Frontal cortex (tissue), 3 donors: ENCODE measurements at regions not wholly inside any gene's neighbourhood (a gene's known extent, or its start where the extent isn't known, plus 50 kb on each side); places are given as distances from the start of the nearest gene placed in this dataset.
"Not testable (repeated sequence)": the region's sequence is repeated elsewhere in the genome, so short reads cannot be mapped to it uniquely, and the experiment has no call there.

Experiments
- DNase-seq, 2 donors: peaks; one replicate each; pipeline ENCODE4 v3.0.0; 2012; ENCODE audit warnings: low spot score in 2 of 2
- FAIRE-seq: peaks from 2 replicates; lab custom pipeline; 2012; peaks lifted over from hg19 to GRCh38; lab: Jason Lieb, UNC
- donor health status: control.
- donor health status: control.
- donor health status: control.

DNA sequence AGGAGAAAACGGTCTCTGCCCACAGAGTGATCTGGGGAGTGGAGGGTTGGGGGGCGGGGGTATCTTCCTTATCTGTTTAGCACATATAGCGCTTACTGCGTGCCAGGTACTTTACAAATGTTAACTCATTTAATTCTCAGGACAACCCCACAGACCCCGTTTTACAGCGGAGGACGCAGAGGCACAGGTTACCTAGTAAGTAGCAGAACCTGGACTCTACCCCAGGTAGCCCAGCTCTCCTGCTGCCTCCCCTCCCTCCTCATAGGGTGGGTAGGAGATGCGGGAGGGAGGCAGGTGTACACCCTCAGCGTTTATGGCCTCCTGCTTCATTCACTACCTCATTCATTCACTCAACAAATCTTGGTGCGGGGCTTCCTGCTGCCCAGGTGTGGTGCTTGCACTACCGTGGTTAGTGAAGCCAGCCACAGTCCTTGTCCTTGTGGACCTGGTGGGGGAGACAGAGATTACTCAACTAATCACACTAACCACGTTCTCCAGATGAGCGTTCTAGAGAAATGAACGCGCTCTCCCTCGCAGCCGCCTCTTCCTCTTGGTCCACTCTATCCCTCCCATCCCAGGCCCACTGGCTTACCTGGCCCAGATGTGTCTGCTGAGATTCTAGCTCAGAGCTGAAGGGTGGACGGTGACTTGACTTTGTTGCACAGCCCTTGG, 102.0 kb downstream of the IER5 start:
- DNase-seq: no peak

DNA sequence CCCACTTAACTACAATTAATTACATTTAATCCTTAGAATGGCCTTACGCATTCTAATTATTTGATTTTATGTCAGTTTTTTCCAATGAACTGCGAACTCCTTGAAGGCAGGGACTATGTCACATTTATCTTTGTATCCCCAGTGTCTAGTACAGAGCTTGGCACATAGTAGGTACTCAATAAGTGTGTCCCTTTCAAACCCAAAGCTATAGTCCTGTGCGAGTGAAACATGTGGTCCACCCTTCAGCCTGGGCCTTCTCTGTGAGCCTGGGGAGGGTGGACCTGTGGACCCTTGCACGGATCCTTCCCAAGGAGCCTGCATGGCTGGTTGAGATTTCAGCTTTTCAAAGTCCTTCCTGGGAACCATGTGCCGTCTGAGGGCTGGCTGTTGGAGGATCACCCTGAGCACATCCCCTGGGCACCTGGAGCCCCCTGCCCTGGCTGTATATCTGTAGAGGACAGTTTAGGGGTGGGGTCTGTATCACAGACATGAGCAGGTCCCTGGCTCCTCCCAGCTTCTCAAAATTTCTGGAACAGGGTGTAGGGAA, 103.1 kb downstream of the IER5 start:
- DNase-seq (no peak), FAIRE-seq (no peak)

More for the DNA sequence above, 102.0 kb downstream of the IER5 start:
- no peak for FAIRE-seq

DNA sequence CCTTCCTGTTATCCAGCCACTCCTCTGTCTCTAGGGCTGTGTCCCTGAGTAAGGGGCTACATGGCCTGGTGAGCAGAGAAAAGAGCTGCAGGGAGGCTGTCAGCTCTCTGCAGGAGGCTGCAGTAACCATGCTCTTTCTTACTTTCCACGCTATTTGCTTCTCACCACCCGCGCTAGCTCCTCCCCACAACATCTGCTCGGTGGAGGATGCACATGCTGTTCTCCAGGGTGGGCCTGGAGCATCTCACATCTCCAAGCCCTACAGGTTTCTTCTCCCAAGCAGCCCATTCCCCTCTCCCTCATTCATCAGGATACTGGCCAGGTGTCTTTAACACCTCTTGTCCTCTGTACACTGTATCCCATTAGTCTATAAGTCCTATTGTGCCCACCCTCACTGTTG, 103.8 kb downstream of the IER5 start:
- no peak for DNase-seq
- FAIRE-seq: no peak

DNA sequence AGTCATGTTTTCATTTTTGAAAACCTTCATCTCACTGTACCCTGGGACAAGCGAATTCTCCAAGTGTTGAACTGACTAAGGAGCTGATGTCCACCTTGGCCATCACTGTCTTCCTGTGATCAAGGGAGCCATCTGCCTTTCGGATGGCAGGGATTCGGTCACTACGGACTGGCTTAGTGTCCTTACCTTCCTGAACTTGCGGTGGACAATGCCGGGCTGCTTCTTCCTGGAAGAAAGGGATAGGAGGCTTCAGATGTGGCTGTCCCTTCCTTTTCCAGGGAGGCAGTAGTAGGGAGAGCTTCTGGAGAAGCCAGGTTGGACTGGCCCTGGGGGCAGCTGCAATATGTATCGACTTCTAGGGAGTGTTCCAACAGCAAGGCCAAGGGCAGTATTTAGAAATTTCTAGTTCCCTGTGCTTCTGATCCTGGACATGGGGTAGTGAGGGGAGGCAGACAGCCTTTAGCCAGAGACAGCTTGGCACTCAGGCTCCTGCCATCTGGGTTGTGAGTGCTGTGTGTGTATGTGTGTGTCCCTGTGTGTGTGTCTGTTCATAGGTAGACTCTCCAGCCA, 114.6 kb downstream of the IER5 start:
- FAIRE-seq: no peak
- DNase-seq: no peak

DNA sequence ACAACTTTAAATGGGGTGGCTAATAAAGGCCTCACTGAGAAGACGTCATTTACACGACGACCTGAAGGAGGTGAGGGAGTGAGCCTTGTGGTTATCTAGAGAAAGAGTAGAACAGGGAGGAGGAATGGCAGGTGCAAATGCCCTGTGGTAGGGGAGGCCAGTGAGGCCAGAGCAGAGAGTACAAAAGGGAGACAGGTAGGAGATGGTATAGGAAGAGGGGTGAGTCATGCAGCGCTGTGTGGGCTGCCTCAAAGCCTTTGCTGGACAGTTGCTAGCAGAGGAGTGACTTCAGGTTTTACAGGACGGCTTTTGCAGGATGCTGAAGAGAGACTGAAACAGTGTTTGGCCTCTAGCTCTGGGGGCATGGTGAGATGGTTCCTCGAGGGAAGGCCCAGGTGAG, 116.0 kb downstream of the IER5 start:
- FAIRE-seq: no peak

DNA sequence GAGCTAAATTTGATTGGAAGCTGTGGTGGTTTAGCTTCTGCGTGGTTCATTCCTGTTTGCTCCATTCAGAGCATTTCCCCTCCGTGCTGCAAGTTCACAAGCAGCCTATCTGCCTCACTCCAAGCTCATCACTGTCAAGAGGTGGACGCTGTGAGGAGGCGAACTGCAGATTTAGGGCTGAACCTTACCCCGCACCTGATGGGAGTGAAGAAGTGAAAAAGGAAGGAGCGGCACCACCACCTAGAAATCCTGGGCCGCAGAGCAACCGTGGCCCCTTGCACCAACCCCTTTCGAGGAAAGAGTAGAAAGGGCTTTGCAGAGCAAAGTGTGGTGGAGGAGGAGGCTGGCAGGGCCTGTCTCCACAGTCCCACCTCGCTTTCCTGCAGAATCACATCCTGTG, 117.4 kb downstream of the IER5 start:
- DNase-seq (no peak), FAIRE-seq (no peak)

More for the DNA sequence above, 116.0 kb downstream of the IER5 start:
- DNase-seq: no peak

DNA sequence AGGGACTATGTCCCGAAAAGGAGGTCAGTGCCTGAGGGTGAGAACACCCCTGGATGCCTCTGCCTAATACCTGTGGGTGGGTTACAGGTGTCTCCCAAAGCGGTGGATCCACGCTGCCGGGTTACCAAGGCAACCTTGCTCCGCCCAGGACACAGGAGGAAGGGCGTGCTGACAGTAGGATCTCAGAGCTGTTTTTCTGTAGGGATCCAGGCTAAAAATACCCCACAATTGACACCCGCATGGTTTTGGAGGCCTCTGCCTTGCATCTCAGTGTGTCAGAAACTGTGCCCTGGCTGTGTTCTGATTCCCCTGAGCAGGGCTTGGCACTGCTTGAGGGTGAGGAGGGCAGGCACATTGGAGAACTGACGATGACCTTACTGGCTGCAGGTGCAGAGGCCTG, 118.0 kb downstream of the IER5 start:
- DNase-seq (no peak), FAIRE-seq (no peak)

DNA sequence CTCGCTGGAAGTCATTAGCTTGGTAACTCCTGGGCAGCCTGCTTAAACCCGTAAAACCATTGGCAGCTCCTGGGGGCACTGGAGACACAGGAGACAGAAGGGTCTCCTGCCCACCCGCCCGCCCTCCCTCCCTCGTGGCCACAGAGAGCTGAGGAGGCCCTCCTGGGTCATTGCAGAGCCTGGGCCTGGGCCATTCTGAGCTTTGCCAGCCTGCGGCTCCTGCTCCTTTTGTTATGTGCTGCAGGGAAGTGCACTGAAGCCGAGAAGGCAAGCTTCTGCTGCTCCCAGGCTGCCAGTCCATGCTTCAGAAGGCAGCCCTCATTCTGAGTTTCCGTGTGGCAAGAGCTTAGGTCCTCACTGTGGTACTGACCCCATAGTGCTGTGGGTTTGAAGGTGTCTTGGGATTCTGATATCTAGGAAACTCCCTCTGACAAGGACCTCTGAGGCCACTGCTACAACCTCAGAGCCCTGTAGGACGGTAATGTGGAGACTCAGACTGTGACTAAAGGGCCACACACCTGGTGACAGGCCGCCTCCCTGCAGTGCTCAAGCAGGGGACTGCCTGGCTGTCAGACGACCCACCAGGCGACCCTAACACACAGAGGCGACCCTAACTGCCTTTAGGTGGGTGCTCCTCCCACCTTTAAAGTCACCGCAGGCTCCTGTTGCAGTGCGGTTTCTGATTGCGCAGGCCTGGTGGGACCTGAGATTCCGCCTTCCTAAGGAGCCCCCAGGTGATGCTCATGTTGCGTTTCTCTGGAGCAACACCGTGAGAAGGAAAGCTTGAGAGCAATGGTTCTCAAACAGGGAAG, 118.7 kb downstream of the IER5 start:
- DNase-seq (no peak), FAIRE-seq (no peak)

DNA sequence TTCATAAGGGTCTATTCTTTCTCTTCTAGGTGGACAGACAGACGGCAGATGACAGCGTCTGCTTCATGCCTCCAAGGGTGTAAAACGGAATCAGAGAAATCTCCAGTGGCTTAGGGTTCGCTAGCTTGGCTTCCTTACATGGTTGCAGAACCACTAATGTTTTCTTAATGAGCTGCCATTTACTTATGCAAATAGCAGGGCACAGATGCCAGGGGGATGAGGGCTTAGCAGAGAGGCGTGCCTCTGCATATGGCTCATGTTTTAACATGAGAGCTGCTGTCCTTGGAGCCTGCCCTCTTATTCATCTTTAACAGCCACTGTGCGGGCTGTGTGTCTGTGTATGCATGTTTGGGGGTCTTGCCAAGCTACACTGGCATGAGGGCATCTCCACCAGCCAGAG, 119.6 kb downstream of the IER5 start:
- FAIRE-seq (no peak), DNase-seq (no peak)

DNA sequence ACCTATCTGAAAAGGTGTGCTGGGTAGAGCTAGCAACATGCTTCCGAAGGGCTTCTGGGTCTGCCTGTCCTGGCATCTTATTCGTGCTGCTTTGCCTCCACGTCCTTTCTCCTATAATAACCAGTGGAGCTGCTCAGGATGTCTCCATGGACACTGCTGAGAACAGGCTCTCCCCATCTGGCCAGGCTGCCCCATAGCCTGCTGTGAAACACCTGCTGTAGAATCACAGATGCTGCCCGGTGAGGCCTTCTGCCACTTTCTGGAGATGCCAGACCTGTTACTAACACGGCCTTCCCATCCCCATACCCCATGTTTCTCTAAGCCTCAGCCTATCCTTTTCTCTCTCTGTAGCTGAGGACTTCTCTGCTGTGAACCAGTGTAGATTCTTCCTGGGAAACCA, 120.5 kb downstream of the IER5 start:
- DNase-seq (no peak), FAIRE-seq (no peak)

DNA sequence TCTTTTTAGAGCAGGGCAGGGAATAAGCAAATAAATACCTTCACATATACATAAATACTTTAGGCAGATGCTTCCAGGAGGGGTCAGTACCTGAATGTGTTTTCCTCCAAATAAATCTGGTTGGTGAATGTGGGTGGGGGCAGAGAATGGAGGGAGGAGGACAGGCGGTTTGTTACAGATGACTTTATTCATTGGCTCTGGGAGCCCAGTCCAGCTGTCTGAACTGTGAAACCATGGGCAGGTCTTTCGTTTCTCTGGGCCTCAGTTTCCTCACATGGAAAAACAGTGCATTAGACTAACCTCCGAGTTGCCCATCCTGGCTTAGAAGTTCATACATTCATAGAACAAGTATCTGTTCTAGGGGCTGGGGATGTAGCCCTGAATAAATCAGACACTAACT, 124.6 kb downstream of the IER5 start:
- DNase-seq: no peak
- FAIRE-seq: no peak

DNA sequence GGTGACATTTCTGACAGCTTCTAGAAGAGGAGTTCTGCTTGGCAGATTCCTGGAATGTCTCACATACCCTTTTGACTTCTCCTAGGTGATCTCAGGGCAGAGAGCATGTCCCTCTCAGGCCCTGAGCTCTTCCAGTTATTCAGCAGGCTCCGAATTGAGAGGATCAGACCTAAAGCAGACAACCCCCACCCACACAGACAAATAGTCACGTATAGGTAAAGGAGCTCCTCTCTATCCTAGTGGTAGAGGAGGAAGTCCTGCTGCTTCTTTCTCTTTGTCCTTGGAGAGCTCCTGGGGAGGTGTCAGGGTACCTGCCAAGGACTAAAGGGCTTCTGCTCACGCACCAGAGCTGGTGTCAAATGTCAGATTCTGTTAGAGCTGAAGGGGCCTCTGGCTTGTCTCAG, 128.1 kb downstream of the IER5 start:
- FAIRE-seq (no peak), DNase-seq (no peak)

DNA sequence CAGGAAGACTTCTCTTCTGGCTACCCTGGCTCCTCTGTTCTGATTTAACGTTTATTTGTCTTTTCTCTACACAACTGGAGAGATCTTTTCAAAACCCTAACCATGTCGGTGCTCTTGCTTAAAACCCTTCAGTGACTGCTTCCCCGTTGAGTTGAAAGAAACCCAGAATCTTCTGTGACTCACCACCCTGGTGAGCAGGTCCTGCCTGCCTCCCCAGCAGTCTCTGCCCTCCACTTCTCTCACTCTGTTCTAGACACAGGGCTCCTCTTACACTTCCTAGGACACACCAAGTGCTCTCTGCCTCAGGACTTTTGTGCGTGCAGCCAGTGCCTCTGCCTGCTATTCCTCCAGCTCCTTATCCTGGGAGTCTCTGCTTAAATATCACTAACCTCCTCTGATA, 131.4 kb downstream of the IER5 start:
- FAIRE-seq: no peak
- no peak for DNase-seq

DNA sequence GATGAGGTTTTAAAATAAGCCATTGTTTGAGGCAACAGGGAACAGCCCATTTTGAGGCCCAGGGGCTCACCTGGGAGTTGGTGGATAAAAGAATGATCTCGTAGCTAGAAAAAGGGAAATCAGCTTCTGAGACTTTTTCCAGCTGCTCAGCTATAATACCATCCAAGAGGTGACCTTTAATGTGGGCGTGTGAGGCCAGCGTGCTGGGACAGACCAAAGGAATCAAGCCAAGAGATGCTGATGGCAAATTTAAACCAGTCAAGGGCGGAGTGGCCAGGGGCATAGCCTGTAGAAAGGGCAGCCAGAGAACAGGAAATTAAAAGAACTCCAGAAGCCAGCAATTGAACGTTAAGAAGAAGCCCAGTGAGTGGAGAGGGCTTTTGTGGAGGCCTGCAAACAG, 132.6 kb downstream of the IER5 start:
- DNase-seq (no peak), FAIRE-seq (no peak)

DNA sequence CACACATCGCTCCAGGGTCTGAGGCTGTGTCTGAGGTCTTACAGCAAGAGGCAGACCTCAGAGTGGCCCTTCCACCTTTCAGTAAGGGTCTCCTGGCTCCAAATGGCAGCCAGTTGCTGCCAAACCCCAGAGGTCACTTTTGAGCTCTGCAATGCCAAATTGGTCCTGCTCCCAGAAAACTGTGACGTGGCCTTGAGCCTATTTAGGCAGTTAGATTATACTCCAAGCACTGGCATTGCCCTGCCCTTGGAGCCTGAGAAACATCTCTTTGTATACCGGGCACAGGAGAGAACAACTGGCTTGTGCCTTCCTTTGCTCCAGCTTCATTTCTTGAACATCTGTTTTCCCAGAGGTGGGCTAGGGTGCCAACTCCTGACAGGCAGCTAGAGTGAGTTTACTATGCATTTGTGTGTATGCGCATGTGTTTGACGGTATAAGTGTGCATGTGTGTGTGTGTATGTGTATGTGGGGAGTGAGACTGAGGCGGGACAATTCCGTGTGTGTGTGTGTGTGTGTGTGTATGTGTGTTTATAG, 134.5 kb downstream of the IER5 start:
- DNase-seq: no peak
- no peak for FAIRE-seq

DNA sequence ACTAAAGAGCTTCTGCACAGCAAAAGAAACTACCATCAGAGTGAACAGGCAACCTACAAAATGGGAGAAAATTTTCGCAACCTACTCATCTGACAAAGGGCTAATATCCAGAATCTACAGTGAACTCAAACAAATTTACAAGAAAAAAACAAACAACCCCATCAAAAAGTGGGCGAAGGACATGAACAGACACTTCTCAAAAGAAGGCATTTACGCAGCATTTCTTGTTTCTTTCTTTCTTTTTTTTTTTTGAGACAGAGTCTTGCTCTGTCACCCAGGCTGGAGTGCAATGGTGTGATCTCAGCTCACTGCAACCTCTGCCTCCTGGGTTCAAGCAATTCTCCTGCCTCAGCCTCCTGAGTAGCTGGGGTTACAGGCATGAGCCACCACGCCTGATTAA, 138.2 kb downstream of the IER5 start:
- FAIRE-seq, DNase-seq: not testable (repeated sequence)

DNA sequence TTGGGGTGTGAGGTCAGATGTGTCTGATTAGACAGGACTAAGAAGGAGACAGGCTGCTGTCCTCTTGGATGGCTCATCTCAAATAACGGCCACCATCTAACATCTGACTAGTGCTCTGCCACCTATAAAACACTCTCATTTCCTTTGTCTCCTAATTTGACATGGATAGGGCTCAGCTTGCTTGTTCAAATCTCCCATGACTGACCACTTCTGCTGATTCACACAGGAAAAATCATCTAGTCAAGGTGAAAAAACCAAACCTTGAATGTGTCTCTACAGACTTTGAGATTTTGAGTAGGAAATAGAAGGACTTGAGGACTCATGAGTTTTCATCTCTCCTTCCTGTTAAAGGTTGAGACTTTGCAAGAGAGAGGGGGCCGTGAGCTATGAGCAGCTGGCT, 150.6 kb downstream of the IER5 start:
- no peak for FAIRE-seq

DNA sequence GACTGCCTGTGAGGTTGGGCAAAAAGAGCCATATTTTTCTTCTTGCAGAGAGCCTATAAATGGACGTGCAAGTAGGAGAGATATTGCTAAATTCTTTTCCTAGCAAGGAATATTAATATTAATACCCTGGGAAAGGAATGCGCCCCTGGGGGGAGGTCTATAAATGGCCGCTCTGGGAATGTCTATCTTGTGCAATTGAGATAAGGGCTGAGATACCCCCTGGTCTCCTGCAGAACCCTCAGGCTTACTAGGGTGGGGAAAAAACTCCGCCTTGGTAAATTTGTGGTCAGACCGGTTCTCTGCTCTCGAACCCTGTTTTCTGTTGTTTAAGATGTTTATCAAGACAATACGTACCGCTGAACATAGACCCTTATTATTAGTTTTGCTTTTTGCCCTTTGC, 157.8 kb downstream of the IER5 start:
- not testable (repeated sequence) for FAIRE-seq

More for the DNA sequence above, 150.6 kb downstream of the IER5 start:
- no peak for DNase-seq

DNA sequence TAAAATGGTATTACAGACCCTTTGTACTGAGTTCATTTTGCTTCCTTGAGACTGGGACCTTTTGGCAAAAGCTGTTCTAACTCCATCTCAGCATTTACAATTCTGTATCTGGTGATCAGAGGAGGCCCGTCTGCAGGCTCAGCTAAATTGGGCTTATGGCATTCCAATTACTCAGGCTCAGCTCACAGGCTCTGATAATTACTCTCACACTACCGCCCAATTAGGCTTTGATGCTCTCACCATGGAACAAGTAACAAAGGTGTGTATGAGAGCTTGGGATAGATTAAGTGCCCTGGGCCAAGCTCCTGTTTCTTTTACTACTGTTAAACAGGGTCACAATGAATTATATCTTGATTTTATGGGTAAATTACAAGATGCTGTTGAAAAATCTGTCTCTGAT, 159.9 kb downstream of the IER5 start:
- DNase-seq, FAIRE-seq: not testable (repeated sequence)

More for the DNA sequence above, 157.8 kb downstream of the IER5 start:
- DNase-seq: not testable (repeated sequence)

DNA sequence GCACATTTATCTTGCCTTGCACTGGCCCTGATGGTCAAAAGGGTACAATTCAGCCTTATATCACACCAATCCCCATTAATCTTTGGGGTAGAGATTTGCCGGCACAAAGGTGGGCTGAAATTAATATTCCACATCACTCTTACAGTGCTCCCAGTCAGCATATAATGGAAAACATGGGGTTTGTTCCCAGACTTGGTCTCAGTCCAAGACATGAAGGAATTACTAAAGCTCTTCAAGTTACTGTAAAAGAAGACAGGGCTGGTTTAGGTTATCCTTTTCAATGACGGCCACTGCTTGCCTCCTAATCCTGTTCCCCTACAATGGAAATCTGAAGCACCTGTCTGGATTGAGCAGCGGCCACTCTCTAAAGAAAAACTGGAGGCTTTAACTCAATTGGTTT, 160.7 kb downstream of the IER5 start:
- FAIRE-seq (no peak), DNase-seq (no peak)

DNA sequence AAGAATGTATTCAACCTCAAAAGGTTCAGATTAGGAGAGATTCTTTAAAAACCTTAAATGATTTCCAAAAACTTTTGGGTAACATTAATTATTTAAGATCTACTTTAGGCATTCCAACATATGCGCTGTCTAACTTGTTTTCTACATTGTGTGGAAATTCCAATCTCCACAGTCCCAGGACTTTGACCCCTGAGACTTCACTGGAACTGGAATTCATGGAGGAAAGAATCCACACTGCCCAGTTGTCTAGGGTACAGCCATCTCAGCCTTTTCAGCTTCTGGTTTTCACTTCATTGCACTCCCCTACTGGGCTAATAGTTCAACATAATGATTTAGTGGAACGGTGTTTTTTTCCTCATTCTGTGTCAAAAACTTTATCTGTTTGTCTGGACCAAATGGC, 161.5 kb downstream of the IER5 start:
- no peak for FAIRE-seq
- DNase-seq: no peak
